ENCODE measurements at regions not wholly inside any gene's neighbourhood (a gene's known extent, or its start where the extent isn't known, plus 50 kb on each side); places are given as distances from the start of the nearest gene placed in this dataset.
A peak's percentile ranks its signal among the peaks of the same experiment; 100 is the strongest.

DNA sequence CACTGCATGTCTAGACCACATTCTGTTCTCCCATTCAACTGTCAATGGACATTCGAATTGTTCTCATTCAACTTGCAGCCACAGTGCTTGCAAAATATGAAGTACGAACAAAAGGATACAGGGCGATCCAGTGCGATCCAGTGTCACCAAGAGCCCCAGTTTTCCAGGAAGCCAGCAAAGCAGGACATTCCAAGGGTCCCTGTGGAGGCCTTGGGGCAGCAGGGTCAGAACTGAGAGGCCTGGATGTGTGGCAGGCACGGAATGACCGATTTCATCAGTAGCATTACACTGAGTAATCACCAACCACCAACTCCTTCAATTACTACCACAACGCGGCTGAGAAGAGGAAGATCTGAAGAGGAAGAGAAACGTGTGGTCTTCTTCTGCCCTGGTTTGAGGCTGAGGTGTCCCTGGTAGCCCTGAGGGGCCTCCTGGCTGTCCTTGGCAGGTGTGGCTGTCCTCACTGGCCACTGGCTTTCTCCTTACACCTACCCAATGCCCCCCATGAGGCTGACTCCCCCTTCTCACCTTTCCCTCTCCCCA is 172.7 kb upstream of the FHL2 start:
- DNase-seq (ENCODE audit: low read depth, low spot score) = no peak

DNA sequence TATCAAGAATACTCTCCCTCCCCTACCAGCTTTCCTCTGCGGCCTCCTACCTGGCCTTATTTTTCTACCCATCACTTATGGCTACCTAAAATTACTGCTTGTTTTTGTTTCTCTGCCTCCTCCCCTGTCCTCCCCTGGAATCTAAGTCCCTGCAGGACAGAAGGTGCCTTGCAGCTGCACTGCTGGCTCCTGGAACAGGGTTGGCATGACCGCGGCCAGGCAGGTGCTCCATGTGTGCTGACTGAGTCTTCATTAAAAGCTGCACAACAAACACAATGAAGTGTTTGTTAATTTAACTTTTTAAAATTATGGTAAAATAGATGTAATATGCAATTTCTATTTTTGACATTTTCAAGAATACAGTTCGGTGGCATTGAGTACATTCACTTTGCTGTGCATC is 171.9 kb upstream of the FHL2 start:
- no peak for DNase-seq (ENCODE audit: low read depth, low spot score)

DNA sequence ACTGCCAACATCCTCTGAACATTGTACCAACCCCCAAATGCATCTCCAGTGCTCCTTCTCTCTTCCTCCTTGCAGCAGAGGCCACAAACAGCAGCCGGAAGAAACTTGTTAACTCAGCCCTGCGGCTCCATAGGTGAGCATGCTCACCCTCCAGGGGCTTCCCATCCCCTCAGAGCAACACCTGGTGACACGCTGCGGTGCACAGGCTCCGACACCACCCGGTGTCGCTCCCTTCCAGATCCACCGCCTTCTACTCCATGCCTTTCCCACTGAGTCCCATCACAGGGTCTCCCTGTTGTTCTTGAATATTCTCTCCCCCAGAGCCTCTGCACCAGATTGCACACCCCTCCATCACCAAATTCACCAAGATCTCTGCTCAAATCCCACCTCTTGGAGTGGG is 171.5 kb upstream of the FHL2 start:
- no peak for DNase-seq (ENCODE audit: low read depth, low spot score)

DNA sequence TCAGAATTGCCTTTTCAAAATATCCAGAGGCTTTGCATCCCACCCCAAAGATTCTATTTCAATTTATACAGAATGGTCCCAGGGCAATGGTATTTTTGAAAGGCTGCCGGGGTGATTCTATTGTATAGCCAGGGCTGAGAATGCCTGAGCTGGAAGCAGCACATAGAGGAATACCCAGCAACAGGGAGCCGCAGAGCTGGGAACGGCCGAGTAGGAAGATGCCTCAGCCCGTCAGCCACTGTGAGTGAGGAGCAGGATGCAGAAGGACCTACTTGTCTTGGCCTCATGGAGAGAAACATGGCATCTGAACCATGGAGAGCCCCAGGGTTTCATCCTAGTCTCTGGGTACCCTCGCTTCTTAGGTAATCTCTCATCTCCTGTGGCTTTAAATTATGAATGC is 170.8 kb upstream of the FHL2 start:
- no peak for DNase-seq (ENCODE audit: low read depth, low spot score)

DNA sequence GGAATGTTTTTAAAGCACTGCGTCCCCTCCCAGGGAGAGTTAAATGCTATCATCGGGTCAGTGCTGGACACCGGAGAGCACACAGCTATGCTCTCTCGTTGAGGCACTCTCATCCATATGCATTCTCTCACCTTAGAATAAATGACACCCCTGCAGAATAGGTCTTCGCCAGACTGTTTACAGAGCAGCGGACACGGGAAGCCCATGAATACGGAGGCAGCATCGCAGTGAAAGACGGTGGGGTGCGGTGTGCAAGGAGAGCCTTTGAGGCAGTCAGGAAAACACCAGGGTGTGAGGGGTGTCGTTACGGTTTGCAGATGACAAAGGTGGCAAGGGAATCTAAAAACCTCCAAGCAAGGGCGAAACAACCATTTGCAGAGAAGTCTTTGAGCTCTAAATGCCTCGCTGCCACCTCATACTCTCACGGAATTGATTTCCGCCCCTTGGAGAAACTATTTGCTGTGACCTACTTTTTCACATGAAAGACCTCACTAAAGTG is 169.2 kb upstream of the FHL2 start:
- DNase-seq (ENCODE audit: low read depth, low spot score) = no peak

DNA sequence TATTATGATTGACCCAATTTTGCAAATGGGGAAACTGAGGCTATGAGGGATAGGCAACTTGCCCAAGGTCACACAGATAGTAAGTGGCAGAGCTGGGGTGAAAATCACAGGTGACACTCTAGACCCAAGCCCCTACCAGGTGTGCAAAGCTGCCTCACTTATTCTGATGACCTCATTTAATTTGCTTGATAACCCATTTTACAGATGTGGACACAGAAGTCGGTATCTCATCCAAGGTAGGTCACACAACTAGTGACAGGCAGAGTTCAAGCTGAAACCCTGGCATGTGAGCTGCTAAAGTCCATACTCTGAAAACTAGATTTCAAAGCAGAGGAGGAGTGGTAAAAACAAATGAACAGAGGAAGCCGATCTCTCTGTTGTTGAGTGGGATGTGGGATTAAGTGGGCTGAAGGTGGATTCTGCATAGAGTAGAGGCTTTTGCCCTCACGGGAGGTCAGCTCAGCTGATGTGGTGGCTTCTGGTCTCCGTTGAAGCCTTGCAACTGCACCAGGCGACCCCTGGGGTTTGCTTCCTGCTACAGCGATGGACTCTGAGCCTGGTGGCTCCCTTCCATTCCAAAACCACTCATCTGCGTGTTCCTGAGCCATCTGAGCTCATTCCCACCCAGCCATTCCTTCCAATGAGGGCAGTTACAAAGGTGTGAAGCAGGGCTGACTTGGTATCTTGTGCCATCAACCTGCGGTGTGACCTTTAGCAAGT is 164.3 kb upstream of the FHL2 start:
- DNase-seq (ENCODE audit: low read depth, low spot score) = no peak

DNA sequence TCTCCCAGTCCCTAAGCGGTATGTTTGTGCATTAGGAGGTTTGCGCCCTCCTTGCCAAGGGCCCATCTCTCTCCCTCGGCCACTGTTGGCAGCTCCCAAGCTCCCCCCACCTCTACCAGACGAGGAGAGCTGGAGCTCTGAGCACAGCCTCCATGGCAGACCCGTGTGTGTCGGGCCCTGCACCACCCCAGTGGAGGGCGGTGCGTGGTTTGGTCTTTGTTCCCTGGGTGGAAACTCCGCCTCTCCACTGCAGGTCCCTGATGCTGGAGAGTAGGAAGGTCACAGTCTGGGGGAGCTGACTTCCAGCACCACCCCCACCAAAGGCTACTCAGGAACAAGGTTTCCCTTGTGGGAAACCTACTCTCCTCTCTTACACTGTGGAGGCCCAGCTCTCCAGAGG is 162.6 kb upstream of the FHL2 start:
- no peak for DNase-seq (ENCODE audit: low read depth, low spot score)

DNA sequence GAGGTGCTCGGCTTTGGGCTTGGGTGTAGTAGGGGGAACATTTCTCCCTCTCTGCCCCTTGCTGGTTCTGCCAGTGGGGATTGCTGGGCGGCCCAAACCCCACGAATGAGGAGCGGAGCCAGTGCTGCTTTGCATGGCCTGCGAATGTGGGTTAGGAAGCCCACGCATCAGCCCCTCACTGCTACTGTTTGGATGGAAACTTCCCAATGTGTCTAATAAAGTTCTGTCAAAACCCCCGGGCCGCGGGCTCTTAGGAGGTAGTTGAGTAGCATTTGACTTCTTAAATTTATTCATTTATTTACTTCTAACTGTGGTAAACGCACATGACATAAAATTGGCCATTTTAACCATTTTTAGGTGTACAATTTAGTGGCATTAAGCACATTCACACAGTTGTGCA is 161.3 kb upstream of the FHL2 start:
- DNase-seq (ENCODE audit: low read depth, low spot score) = no peak

DNA sequence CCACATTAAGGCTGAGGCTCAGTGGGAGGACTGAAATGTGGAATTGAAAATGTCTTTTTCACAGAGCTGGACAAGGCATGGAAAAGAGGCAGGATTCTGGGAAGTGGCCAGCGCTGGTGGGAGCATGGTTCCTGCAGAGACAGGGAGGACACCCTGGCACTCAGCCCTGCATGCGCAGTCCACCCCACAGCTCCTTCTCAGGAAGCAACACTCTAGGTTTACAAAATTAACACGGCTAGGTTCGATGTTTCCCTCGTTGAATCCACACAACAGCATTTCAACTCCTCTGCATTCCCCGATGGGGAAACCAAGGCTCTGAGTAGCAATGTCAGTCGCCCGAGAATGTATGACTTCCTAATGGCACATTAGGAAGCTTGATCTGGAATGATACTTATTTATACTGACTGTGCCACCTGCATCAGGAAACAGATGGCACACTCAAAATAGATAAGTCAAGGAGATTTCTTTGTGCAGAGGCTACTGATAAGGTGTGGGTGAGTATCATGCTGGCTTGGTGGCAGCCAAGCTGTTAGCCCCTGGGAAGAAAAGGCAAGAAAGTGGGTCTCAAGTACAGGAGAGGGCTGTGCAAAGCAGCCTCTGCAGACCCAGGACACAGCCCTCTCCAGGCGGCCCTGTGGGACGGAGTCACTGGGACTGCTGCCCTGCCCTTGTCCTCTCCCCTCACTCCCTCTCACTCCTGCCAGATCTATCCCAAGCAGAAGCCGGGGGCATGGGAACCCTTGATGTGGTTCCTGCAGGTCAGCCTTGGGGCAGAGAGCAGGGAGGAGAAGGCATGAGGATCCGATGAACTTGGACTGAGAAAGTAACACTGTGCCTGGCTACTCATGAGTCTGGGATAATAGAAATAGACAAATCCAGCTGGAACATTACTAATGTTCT is 158.4 kb upstream of the FHL2 start:
- no peak for DNase-seq (ENCODE audit: low read depth, low spot score)

DNA sequence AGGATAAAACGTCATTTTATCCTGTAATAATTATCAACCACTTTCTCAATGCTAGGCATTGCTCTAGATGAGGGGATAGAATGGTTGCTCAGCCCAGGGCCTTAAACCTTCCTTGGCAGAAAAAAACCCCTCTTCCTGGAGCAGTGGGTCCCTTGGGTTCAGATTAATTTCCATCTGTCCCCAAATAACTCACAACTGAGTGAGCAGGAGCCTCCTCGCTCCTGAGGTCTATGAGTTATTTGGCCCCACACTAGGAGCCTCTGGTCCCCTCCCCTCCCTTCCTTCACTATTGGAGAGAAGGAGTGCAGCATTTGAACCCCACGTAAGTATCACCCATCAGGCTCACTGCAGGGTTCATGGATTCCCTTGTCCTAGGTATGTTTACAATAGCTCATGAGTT is 157.5 kb upstream of the FHL2 start:
- DNase-seq (ENCODE audit: low read depth, low spot score) = no peak

DNA sequence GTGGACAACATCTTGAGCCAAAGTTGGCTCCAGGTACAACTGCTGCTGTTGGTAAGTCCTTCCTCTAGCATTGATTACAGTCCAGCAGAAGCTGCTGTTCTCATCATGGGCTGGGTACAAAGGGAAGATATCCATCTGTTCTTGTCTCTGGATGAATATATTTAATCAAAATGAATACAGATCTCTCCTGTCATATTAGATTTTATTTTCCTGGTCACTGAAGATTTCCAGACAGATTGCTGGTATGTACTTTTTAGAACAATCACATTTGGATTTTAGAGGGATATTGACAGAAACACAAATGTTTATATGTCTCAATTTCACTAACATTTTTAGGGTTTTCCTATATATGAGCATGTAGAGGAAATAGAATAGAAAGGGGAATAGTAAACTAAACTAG is 155.4 kb upstream of the FHL2 start:
- no peak for DNase-seq (ENCODE audit: low read depth, low spot score)

DNA sequence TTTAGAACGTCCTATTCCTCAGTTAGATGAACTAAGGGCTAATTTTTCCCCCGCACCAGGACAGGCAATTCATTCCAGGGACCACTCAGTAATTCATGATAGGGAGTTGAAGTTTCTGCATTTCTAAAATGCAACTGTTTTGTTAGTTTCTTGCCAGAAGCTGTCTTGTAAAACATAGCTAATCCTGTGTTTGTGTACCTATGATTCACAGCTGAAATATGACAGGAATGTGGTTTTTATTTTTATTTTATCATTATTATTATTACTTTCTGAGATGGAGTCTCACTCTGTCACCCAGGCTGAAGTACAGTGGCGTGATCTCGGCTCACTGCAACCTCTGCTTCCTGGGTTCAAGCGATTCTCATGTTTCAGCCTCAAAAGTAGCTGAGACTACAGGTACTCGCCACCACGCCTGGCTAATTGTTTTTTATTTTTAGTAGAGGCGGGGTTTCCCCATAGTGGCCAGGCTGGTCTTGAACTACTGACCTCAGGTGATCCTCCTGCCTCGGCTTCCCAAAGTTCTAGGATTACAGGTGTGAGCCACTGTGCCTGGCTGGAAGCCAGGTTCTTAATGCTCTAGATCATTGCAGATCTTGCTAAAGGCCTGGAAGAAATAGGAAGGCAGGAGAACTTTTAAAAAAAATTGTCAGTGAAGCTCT is 154.8 kb upstream of the FHL2 start:
- DNase-seq (ENCODE audit: low read depth, low spot score) = no peak

DNA sequence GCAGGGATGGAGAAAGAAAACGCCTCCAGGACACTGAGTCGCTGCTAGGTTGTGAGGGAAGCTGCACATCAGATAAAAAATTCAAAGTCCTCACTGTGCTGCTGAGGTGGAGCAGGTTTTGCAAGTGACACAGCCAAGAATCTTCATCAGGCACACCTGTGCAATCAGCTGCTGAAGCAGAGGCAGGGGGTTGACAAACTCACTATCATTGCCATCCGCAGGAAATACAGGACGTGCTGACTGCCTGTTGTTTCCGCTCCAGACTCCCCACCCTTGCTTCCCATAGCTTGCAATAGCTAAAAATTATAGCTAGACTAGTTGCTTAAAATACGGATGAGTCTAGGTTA is 147.8 kb upstream of the FHL2 start:
- DNase-seq (ENCODE audit: low read depth, low spot score) = no peak

DNA sequence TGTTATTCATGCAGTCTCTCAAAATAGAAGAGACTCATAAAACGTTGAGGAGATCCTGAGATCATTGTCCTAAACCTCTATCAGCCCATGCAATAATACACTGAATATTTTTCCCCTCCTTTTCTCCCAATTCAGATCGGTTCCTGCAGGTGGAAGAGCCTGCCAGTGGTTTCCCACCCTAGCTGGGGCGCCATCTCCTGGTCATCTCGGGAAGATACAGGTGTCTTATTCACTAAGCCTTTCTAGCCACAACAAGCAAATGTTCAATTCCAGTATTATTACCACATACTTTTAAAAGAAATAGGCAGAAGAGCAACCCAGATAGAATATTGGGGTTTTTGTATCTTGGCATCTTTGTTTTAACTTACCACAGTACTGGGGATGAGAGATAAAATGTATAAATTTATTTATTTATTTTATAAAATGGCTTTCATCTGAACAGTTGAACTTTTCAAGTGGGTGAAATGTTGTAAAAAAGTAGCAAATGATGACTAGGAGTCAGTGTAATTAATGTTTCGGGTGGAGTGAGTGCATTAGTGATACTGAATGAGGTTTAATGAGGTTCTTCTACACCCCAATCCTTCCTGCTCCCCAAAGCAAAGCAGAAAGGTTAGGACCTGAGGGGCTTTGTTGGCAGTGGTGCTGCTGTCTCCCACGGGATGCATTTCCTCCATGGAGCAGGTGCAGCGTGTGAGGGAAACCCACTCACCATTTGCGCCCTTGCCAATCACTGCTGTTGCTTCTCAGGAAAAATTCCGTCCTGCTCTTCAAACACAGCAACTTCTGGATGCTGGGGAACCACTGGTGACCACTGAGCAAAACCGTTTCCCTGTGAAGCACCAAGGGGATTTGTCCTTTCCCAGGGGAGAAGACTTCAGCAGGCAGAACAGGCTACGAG is 147.1 kb upstream of the FHL2 start:
- peak; percentile 37 for DNase-seq (ENCODE audit: low read depth, low spot score)

DNA sequence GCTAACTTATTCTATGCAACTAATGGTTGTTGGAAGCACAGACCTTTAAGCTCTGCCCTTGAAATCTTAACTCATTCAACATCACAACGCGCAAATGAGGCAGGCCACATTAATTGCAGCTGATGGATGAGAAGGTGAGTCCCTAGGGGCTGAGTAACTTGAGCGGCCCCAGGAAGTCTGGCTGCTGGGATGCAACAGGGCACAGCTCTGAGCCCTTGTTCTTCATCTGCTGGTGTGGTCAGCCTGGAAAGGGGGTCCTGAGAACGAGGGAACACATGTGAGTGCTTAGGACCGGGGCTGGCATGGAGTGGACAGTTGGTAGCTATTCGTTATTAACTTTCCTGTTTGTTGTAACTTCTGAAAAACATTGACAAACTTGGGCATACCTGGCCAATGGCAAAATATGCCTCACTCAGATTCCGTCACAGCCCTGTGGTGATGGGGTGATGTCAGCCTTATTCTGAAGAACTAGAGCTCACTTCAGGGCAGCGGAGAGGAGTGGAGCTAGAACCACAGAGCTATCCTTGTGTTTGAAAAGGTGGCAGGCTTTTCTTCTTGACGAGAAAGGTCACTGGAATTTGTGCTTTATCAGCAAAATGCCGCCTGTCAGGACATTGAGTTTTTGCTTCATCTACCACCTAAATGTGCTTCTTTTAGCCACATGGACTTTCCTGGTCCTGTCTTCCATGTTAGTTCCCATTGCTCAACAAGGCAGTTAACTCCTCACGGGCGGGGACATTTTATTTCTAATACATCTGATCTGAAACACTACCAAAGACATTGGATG is 145.9 kb upstream of the FHL2 start:
- DNase-seq (ENCODE audit: low read depth, low spot score) = no peak

DNA sequence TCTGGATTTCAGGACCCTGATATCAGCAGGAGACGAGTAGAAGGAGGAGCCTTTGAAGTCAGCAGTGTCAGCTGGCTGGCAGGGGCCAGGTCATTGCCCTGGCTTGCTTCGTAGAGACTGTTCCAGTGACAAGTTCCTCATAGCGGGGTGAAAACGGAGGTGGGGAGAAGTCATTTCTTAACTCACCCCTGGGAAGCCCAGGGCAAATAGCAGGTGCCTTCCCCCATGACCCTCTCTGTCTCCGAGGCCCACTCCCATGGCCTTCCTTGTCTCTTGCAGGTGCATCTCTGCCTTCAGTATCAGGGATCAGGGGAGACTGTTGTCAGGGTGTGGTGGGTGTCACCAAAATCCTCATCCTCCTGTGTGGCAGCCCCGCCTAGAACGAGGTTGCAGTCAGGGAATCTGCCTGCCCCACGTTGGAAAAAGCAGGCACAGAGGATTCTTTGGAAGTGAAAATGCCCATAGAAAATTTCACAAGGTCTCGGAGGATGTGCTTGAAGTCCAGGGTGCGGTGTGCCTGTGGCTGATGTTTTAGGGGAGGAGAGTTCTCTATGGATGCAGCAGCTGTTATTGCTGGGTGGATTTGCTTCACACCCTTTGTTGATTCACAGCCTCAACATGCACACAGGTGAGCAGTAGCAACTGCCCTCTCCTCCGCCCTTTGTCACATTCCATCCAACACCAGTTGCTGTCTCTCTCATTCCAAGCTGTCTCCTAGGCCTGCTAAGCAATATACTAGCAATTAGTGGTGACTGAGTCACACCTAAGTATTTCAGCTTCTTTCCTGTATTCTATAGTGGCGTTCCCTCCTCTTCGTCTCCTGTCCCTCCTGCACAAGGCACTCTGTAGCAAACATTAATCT is 142.6 kb upstream of the FHL2 start:
- no peak for DNase-seq (ENCODE audit: low read depth, low spot score)

DNA sequence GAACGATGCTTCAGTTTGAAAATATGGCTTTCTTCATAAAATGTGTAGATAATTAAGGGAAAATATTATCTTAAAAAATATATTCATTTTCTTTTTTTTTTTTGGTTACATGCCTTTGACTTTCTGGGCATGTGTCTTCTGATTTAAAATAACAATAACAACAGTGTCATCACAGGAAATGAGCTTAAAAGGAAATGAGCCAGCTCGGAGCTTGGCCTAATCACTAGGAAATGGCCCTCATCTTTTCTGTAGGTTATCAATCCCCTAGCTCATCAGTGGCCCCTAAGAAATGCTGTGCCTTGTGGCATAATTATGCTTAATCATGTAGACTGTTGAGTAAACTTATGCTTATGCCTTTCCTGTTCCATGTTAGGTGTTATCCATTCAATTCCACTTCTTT is 141.8 kb upstream of the FHL2 start:
- no peak for DNase-seq (ENCODE audit: low read depth, low spot score)

DNA sequence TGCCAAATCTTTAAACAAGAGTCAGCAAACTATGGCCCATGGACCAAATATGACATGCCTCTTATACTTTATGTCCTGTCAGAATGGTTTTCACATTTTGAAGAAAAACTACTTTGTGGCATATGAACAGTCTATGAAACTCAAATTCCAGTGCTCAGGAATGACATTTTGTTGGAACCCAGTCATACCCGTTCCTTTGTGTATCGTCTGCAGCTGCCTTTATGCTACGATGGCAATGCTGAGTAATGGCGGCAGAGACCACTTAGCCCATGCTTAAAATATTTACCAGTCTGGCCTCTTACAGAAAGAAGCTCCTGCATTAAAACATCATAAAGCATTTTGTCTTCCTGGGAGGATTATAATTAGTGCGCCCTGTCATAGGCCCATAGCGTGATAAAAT is 140.5 kb upstream of the FHL2 start:
- no peak for DNase-seq (ENCODE audit: low read depth, low spot score)

DNA sequence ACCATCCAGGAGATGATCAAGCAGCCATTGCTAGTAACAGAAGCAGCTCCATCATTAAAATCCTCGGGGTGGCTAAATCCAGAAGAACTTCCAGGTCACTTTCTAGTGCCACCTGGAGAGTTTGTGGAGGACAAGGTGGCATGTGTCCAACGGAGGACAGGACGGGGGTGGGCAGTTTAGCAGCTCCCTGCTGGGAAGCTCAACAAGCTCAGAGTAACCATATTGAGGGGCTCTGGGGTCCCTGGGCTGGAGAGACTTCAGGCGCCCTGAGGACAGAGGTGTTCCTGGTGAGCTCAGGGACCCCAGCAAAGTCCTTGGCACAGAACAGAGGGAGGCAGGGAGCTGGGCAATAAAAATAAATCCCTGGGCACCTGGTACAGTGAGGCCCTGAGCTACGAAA is 140.0 kb upstream of the FHL2 start:
- DNase-seq (ENCODE audit: low read depth, low spot score) = no peak

DNA sequence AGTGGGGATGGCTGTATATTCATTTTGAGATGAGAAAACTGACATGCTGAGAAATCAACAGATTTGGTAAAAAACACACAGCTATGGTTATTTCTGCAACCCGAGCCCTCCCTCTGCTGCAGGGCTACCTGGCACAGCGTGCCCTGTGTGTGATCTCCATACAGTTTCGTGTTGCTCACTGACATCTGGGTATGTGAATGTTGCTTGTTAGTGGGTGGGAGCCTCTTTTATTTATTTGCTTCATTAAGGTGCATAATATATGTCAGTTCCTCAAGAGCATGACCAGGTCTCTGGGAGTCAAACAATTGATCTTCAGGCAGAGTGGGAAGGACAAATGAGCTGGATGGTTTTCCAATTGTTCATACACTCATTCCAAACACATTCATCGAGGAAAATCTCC is 139.1 kb upstream of the FHL2 start:
- DNase-seq (ENCODE audit: low read depth, low spot score) = no peak

Measured in smooth muscle cell of the brain vasculature (primary cell).